ENCODE measurements at regions not wholly inside any gene's neighbourhood (a gene's known extent, or its start where the extent isn't known, plus 50 kb on each side); places are given as distances from the start of the nearest gene placed in this dataset.

GRCh38 chr19:14325134-14325533, 56.1 kb upstream of the ADGRE5 start:
- TF ChIP-seq TCF7 (CRISPR knock-in tag; IDR thresholded peaks at IDR 0.05; ENCODE audit: low read depth) = no peak
- TF ChIP-seq E2F1 (CRISPR knock-in tag; IDR thresholded peaks at IDR 0.05) = no peak
- TF ChIP-seq, protein P1, sequence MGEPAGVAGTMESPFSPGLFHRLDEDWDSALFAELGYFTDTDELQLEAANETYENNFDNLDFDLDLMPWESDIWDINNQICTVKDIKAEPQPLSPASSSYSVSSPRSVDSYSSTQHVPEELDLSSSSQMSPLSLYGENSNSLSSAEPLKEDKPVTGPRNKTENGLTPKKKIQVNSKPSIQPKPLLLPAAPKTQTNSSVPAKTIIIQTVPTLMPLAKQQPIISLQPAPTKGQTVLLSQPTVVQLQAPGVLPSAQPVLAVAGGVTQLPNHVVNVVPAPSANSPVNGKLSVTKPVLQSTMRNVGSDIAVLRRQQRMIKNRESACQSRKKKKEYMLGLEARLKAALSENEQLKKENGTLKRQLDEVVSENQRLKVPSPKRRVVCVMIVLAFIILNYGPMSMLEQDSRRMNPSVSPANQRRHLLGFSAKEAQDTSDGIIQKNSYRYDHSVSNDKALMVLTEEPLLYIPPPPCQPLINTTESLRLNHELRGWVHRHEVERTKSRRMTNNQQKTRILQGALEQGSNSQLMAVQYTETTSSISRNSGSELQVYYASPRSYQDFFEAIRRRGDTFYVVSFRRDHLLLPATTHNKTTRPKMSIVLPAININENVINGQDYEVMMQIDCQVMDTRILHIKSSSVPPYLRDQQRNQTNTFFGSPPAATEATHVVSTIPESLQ (CRISPR knock-in tag; IDR thresholded peaks at IDR 0.05) = no peak
- TF ChIP-seq, protein P2, sequence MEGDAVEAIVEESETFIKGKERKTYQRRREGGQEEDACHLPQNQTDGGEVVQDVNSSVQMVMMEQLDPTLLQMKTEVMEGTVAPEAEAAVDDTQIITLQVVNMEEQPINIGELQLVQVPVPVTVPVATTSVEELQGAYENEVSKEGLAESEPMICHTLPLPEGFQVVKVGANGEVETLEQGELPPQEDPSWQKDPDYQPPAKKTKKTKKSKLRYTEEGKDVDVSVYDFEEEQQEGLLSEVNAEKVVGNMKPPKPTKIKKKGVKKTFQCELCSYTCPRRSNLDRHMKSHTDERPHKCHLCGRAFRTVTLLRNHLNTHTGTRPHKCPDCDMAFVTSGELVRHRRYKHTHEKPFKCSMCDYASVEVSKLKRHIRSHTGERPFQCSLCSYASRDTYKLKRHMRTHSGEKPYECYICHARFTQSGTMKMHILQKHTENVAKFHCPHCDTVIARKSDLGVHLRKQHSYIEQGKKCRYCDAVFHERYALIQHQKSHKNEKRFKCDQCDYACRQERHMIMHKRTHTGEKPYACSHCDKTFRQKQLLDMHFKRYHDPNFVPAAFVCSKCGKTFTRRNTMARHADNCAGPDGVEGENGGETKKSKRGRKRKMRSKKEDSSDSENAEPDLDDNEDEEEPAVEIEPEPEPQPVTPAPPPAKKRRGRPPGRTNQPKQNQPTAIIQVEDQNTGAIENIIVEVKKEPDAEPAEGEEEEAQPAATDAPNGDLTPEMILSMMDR (IDR thresholded peaks at IDR 0.05) = no peak
- TF ChIP-seq, protein P3, sequence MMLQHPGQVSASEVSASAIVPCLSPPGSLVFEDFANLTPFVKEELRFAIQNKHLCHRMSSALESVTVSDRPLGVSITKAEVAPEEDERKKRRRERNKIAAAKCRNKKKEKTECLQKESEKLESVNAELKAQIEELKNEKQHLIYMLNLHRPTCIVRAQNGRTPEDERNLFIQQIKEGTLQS (CRISPR knock-in tag; conservative IDR thresholded peaks at IDR 0.05) = no peak
- no peak for TF ChIP-seq ZNF121 (CRISPR knock-in tag; IDR thresholded peaks at IDR 0.05)
- TF ChIP-seq, protein P4, sequence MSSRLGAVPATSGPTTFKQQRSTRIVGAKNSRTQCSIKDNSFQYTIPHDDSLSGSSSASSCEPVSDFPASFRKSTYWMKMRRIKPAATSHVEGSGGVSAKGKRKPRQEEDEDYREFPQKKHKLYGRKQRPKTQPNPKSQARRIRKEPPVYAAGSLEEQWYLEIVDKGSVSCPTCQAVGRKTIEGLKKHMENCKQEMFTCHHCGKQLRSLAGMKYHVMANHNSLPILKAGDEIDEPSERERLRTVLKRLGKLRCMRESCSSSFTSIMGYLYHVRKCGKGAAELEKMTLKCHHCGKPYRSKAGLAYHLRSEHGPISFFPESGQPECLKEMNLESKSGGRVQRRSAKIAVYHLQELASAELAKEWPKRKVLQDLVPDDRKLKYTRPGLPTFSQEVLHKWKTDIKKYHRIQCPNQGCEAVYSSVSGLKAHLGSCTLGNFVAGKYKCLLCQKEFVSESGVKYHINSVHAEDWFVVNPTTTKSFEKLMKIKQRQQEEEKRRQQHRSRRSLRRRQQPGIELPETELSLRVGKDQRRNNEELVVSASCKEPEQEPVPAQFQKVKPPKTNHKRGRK (CRISPR knock-in tag; IDR thresholded peaks at IDR 0.05; ENCODE audit: borderline replicate concordance) = no peak
- TF ChIP-seq, protein P5, sequence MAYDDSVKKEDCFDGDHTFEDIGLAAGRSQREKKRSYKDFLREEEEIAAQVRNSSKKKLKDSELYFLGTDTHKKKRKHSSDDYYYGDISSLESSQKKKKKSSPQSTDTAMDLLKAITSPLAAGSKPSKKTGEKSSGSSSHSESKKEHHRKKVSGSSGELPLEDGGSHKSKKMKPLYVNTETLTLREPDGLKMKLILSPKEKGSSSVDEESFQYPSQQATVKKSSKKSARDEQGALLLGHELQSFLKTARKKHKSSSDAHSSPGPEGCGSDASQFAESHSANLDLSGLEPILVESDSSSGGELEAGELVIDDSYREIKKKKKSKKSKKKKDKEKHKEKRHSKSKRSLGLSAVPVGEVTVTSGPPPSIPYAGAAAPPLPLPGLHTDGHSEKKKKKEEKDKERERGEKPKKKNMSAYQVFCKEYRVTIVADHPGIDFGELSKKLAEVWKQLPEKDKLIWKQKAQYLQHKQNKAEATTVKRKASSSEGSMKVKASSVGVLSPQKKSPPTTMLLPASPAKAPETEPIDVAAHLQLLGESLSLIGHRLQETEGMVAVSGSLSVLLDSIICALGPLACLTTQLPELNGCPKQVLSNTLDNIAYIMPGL (CRISPR knock-in tag; IDR thresholded peaks at IDR 0.05) = no peak
- no peak for TF ChIP-seq ZNF232 (CRISPR knock-in tag; IDR thresholded peaks at IDR 0.05)
- TF ChIP-seq USF2 (CRISPR knock-in tag; IDR thresholded peaks at IDR 0.05) = no peak
- no peak for TF ChIP-seq SP1 (CRISPR knock-in tag; conservative IDR thresholded peaks at IDR 0.05)

Measured in WTC11 (cell line).